Right atrium auricular region (tissue), 2 donors: ENCODE measurements at regions not wholly inside any gene's neighbourhood (a gene's known extent, or its start where the extent isn't known, plus 50 kb on each side); places are given as distances from the start of the nearest gene placed in this dataset.

Experiments used
- DNase-seq: peaks from one replicate; pipeline ENCODE4 v3.0.0-alpha.2; 2019; ENCODE audit warnings: low spot score
- H3K27ac ChIP-seq, 2 donors: fragments of 200-600 bp; sonication (generic); 1 replicate in 1 of 2; 2 replicates in 1 of 2; pipeline ENCODE4 v1.5.1; 2016 to 2019
- H3K27me3 ChIP-seq, 2 donors: fragments of 200-600 bp; sonication (generic); one replicate each; pipeline versions ENCODE4 v1.5.1 to v1.6.0; 2017 to 2019
- H3K36me3 ChIP-seq: fragments of 200-600 bp; sonication (generic); one replicate; pipeline ENCODE4 v1.5.1; 2016
- H3K4me1 ChIP-seq, 2 donors: fragments of 200-600 bp; sonication (generic); one replicate each; pipeline versions ENCODE4 v1.5.1 to v1.6.0; 2017 to 2019
- H3K4me3 ChIP-seq, 2 donors: fragments of 200-600 bp; sonication (generic); 1 replicate in 1 of 2; 2 replicates in 1 of 2; pipeline ENCODE4 v1.5.1; 2017 to 2019; ENCODE audit warnings: mild to moderate bottlenecking in 1 of 2, moderate library complexity in 1 of 2
- H3K9me3 ChIP-seq, 2 donors: fragments of 200-600 bp; sonication (generic); one replicate each; pipeline ENCODE4 v1.5.1; 2019
- TF ChIP-seq, protein P1 (sequence below), 2 donors: fragments of 200-600 bp; sonication (generic); IDR thresholded peaks; one replicate each; pipeline ENCODE4 v1.5.1; 2019; ENCODE audit warnings: antibody characterized with exemption in 2 of 2

DNA sequence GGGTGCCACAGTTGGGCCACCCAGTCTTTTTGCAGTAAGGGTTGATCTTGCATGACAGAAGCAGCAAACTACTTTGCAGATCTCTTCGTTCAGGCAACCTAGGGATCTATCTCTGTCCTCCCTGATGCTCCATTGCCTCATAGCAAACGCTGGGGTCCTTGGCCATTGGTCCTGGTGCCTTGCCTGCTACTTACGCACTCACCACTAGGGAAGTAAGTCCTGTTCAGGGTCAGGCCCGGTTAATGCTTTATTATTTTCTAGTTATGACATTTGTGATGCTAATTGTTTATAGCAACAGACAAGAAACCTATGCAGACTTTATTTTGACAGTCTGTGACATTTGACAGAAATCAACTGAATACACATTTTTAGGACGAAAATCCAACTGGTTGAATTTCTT lies 326.5 kb upstream of the FMN2 start:
- no peaks in the 10 kb centered on the region for H3K36me3 ChIP-seq
- TF ChIP-seq, protein P1, sequence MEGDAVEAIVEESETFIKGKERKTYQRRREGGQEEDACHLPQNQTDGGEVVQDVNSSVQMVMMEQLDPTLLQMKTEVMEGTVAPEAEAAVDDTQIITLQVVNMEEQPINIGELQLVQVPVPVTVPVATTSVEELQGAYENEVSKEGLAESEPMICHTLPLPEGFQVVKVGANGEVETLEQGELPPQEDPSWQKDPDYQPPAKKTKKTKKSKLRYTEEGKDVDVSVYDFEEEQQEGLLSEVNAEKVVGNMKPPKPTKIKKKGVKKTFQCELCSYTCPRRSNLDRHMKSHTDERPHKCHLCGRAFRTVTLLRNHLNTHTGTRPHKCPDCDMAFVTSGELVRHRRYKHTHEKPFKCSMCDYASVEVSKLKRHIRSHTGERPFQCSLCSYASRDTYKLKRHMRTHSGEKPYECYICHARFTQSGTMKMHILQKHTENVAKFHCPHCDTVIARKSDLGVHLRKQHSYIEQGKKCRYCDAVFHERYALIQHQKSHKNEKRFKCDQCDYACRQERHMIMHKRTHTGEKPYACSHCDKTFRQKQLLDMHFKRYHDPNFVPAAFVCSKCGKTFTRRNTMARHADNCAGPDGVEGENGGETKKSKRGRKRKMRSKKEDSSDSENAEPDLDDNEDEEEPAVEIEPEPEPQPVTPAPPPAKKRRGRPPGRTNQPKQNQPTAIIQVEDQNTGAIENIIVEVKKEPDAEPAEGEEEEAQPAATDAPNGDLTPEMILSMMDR (IDR thresholded peaks at IDR 0.05) = no peak

DNA sequence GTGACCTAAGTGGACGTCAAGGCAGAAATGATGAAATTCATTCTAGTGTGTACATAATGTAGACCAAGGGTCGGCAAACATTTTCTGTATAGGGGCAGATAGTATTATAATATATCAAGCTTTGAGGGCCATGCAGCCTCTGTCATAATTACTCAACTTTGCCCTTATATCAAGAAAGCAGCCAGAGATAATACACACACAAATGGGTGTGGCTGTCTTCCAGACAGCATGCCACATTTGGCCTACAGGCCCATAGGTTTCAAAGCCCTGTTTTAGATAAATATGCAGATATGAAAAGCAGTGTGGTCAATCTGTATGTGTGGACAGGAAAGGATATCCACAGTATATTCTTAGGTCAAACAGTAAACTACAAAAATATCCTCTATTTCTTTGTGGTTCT lies 320.1 kb upstream of the FMN2 start:
- no peaks in the 10 kb centered on the region for H3K27me3 ChIP-seq
- DNase-seq = no peak
- H3K4me1 ChIP-seq = no peaks in the 10 kb centered on the region

More for the DNA sequence above, 326.5 kb upstream of the FMN2 start:
- DNase-seq = no peak
- no peak overlapping the region for H3K4me3 ChIP-seq
- H3K4me1 ChIP-seq = no peaks in the 10 kb centered on the region
- H3K27me3 ChIP-seq = no peaks in the 10 kb centered on the region
- H3K27ac ChIP-seq = no peak overlapping the region
- no peaks in the 10 kb centered on the region for H3K9me3 ChIP-seq

DNA sequence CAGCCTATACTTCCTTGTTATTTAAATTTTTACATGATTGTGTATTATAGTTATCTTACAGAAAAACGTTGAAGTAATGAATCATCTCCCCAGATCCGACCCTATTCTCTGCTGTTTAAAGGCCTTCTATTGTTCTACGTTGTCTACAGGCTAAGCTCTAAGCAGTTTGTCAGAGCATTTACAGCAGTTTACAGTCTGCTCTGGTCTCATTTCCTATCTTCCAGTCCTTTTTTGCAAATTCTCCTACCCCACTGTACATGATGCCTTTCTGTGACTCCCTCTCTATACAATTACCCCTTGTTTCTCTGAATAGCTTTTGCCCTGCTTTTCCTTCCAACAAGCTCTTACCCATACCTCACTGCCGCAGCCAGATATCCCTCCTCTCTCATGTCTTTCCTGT lies 319.2 kb upstream of the FMN2 start:
- Histone ChIP-seq H3K4me3 (no peak overlapping the region), H3K9me3 (no peaks in the 10 kb centered on the region), H3K27me3 (no peaks in the 10 kb centered on the region), H3K4me1 (no peaks in the 10 kb centered on the region), H3K36me3 (no peaks in the 10 kb centered on the region), H3K27ac (no peak overlapping the region)
- no peak for DNase-seq
- TF ChIP-seq, protein P1 (IDR thresholded peaks at IDR 0.05) = no peak

More for the DNA sequence above, 320.1 kb upstream of the FMN2 start:
- no peaks in the 10 kb centered on the region for H3K9me3 ChIP-seq
- no peak overlapping the region for H3K27ac ChIP-seq
- no peak overlapping the region for H3K4me3 ChIP-seq
- no peaks in the 10 kb centered on the region for H3K36me3 ChIP-seq
- TF ChIP-seq, protein P1 (IDR thresholded peaks at IDR 0.05) = no peak

DNA sequence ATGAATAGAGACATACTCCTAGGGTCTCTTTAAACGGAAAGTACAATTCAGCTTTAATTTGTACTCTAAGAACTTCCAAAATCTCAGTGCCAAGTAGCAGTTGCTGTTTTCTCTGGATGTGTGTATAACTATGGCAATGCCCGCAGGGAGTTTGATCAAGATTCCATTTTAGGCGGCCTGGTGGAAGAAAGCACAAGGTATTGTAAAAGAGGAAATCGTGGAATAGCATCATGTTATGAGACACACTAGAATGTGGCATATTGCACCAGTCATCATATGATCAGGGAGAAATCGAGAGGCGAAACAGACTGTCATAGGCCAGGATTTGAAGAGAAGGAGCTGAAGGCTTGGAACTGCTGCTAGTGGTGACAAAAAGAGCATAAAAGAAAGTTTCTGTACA lies 316.2 kb upstream of the FMN2 start:
- no peak overlapping the region for H3K4me3 ChIP-seq

DNA sequence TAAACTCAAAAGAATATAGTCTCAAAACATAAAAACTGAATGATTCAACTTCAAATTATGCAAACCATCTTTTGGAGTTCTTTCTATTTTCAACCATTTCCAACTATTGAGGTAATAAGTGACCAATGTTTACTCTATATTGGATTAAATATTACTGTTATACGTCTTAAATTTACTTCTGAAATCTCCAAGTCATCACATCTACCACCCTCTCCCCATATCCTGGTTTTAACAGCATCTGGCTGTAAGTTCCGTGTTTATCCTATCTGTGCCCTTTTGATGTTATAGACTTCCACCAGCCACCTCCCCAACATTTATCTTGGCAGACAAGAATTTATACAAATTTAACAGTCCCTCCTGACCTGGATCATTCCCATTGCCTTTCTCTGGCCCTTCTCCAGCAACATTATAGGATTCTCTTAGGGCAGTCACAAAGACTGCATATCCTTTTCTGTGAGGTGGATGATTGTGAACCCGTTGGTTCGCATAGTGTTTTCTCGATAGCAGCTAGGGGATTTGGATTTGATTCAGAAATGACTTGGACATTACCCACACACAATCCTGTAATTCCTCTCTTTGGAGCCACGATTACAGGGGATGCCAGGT lies 313.4 kb upstream of the FMN2 start:
- Histone ChIP-seq H3K27me3 (no peaks in the 10 kb centered on the region), H3K4me1 (no peaks in the 10 kb centered on the region), H3K4me3 (no peak overlapping the region), H3K27ac (no peak overlapping the region), H3K36me3 (no peaks in the 10 kb centered on the region), H3K9me3 (no peaks in the 10 kb centered on the region)
- TF ChIP-seq, protein P1 (IDR thresholded peaks at IDR 0.05) = no peak
- DNase-seq = no peak

More for the DNA sequence above, 316.2 kb upstream of the FMN2 start:
- TF ChIP-seq, protein P1 (IDR thresholded peaks at IDR 0.05) = no peak
- Histone ChIP-seq H3K36me3 (no peaks in the 10 kb centered on the region), H3K27ac (no peak overlapping the region), H3K27me3 (no peaks in the 10 kb centered on the region), H3K9me3 (no peaks in the 10 kb centered on the region), H3K4me1 (no peaks in the 10 kb centered on the region)
- DNase-seq = no peak

DNA sequence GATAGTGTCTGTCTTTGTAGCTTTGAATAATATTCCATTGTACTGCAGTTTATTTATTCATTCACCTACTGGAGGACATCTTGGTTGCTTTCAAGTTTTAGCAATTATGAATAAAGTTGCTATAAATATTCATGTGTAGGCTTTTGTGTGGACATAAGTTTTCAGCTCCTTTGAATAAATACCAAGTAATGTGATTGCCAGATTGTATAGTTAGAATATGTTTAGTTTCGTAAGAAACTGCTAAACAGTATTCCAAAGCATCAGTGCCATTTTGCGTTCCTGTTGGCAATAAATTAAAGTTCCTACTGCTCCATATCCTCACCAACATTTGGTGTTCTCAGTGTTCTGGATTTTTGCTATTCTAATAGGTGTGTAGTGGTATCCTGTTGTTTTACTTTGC lies 311.7 kb upstream of the FMN2 start:
- H3K27me3 ChIP-seq = no peaks in the 10 kb centered on the region
- H3K9me3 ChIP-seq = no peaks in the 10 kb centered on the region
- H3K27ac ChIP-seq = no peak overlapping the region
- H3K36me3 ChIP-seq = no peaks in the 10 kb centered on the region
- no peak overlapping the region for H3K4me3 ChIP-seq
- TF ChIP-seq, protein P1 (IDR thresholded peaks at IDR 0.05) = no peak
- H3K4me1 ChIP-seq = no peaks in the 10 kb centered on the region
- no peak for DNase-seq
